B cell (primary cell): ENCODE measurements at regions not wholly inside any gene's neighbourhood (a gene's known extent, or its start where the extent isn't known, plus 50 kb on each side); places are given as distances from the start of the nearest gene placed in this dataset.

Experiments
- ATAC-seq: fragments of 200-7000 bp; cut with Tn5 transposase; one replicate; pipeline ENCODE4 v1.10.0; 2021; ENCODE audit warnings: low read depth, mild to moderate bottlenecking, moderate number of reproducible peaks, moderate library complexity
- CTCF ChIA-PET: fragments of 350-600 bp; sonication (Branson Sonifier 250); formaldehyde crosslinking; loops from one replicate; lab custom pipeline; 2021; ENCODE audit warnings: antibody characterized with exemption, inconsistent platforms; lab: Charles Lee
- POLR2A ChIA-PET: fragments of 350-600 bp; sonication (Branson Sonifier 250); formaldehyde crosslinking; loops from one replicate; lab custom pipeline; 2021; ENCODE audit warnings: antibody characterized with exemption; lab: Charles Lee
- DNase-seq: peaks from one replicate; pipeline ENCODE4 v3.0.0; 2013
- H2AFZ ChIP-seq: 2 replicates; pipeline ENCODE4 v1.6.1; 2012; ENCODE audit warnings: mild to moderate bottlenecking, low read depth, low read length; ENCODE audit not compliant: insufficient read depth, poor library complexity, severe bottlenecking
- H3K27ac ChIP-seq, 2 donors: 1 replicate in 1 of 2; 2 replicates in 1 of 2; pipeline ENCODE4 v1.5.1; 2012 to 2013; ENCODE audit warnings: low read length in 2 of 2, mild to moderate bottlenecking in 2 of 2, moderate library complexity in 1 of 2
- H3K27me3 ChIP-seq, 4 experiments: fragments of 200-600 bp in 1 of 4; sonication (generic) in 1 of 4; replicated peaks in 1 of 4; 1 replicate in 2 of 4; 2 replicates in 2 of 4; pipeline versions ENCODE4 v1.6.1 to v1.7.0; 2013 to 2016; ENCODE audit warnings: low read length in 3 of 4, mild to moderate bottlenecking in 2 of 4, mixed read lengths in 1 of 4, moderate library complexity in 1 of 4; ENCODE audit not compliant: insufficient read depth in 4 of 4, control insufficient read depth in 3 of 4; ENCODE audit errors: control extremely low read depth in 1 of 4
- H3K36me3 ChIP-seq, 2 experiments: replicated peaks in 1 of 2; 1 replicate in 1 of 2; 2 replicates in 1 of 2; pipeline versions ENCODE4 v1.6.1 to v1.7.1; 2013; ENCODE audit warnings: low read length in 1 of 2; ENCODE audit not compliant: insufficient read depth in 2 of 2, control insufficient read depth in 1 of 2; ENCODE audit errors: control extremely low read depth in 1 of 2, extremely low read depth in 1 of 2
- H3K4me1 ChIP-seq, 2 donors: fragments of 200-600 bp in 1 of 2; sonication (generic) in 1 of 2; 1 replicate in 1 of 2; 2 replicates in 1 of 2; pipeline versions ENCODE4 v1.5.1 to v1.6.1; 2013 to 2017; ENCODE audit warnings: low read length in 2 of 2; ENCODE audit not compliant: control insufficient read depth in 2 of 2, insufficient read depth in 2 of 2
- H3K4me2 ChIP-seq: replicated peaks from 2 replicates; pipeline ENCODE3; 2012; ENCODE audit warnings: mild to moderate bottlenecking, low read depth, low read length; ENCODE audit not compliant: poor library complexity, severe bottlenecking
- H3K4me3 ChIP-seq, 5 experiments: fragments of 200-600 bp in 1 of 5; sonication (generic) in 1 of 5; 1 replicate in 3 of 5; 2 replicates in 2 of 5; pipeline versions ENCODE4 v1.5.1 to v1.7.0; 2011 to 2016; ENCODE audit warnings: low read length in 4 of 5, mild to moderate bottlenecking in 4 of 5, low read depth in 2 of 5, control low read depth in 1 of 5, moderate library complexity in 1 of 5; ENCODE audit not compliant: insufficient read depth in 1 of 5; ENCODE audit errors: control extremely low read depth in 1 of 5, extremely low read depth in 1 of 5
- H3K79me2 ChIP-seq: fragments of 200-600 bp; sonication (generic); one replicate; pipeline ENCODE4 v1.6.0; 2016; ENCODE audit warnings: low read length; ENCODE audit not compliant: control insufficient read depth, insufficient read depth
- H3K9ac ChIP-seq: fragments of 200-600 bp; sonication (generic); 2 replicates; pipeline ENCODE4 v1.6.1; 2017; ENCODE audit warnings: mild to moderate bottlenecking, low read length, moderate library complexity
- H3K9me3 ChIP-seq, 3 donors: one replicate each; pipeline versions ENCODE4 v1.6.1 to v1.7.1; 2013; ENCODE audit warnings: low read length in 2 of 3; ENCODE audit not compliant: control insufficient read depth in 2 of 3, insufficient read depth in 1 of 3; ENCODE audit errors: control extremely low read depth in 1 of 3
- H4K20me1 ChIP-seq: 2 replicates; pipeline ENCODE4 v1.6.0; 2012; ENCODE audit warnings: mild to moderate bottlenecking, low read length; ENCODE audit not compliant: insufficient read depth, control insufficient read depth, poor library complexity, severe bottlenecking
- H3K27ac Mint-ChIP-seq: one replicate; pipeline ENCODE4 v1.8.0; 2021; ENCODE audit warnings: mixed read lengths
- H3K27me3 Mint-ChIP-seq: one replicate; pipeline ENCODE4 v1.8.0; 2021; ENCODE audit warnings: mixed read lengths
- H3K4me1 Mint-ChIP-seq: one replicate; pipeline ENCODE4 v1.8.0; 2021; ENCODE audit warnings: mixed read lengths
- H3K4me3 Mint-ChIP-seq: one replicate; pipeline ENCODE4 v1.8.0; 2021; ENCODE audit warnings: mixed read lengths
- H3K9me3 Mint-ChIP-seq: one replicate; pipeline ENCODE4 v1.8.0; 2022; ENCODE audit warnings: mixed read lengths; ENCODE audit not compliant: insufficient read depth
- EZH2 ChIP-seq: IDR thresholded peaks from 2 replicates; pipeline ENCODE4 v1.6.1; 2012; ENCODE audit warnings: borderline replicate concordance, low read depth, mild to moderate bottlenecking, moderate library complexity, low read length; ENCODE audit not compliant: insufficient read depth, poor library complexity, severe bottlenecking
- WGBS: methylation state at CpG from one replicate; pipeline ENCODE4 v1.1.5; 2013; ENCODE audit warnings: missing lambda C conversion rate; ENCODE audit not compliant: insufficient coverage; 5-methylcytosine and 5-hydroxymethylcytosine counted together
- intact Hi-C: fragments of 100-400 bp; cut with micrococcal nuclease; formaldehyde crosslinking; loops from one replicate; pipeline ENCODE4 v1.10.0; 2022
- TF ChIP-seq, protein P1 (sequence below): fragments of 200-600 bp; IDR thresholded peaks from one replicate; pipeline ENCODE4 v1.8.0; 2022; ENCODE audit warnings: antibody characterized with exemption, mild to moderate bottlenecking

DNA sequence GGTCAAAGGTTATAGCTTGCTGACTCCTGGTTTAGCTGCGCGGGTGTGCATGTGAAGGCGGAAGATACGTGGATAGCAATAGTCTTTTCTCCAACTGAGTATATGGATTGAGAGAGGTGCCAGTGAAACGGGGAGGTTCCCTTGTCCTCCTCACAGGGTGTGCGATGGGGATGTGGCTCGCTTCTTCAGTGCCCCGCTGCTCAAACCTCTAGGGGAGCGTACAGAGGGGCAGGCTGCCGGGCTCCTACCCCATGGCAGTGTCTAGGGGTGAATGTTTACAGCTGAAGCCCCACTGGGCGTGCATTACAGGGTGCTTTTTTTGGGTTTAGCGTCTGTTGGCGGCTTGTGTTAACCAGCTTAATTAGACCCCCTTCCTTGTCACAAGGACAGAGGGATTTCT, 438.5 kb downstream of the CCSER2 start:
- no peaks in the 10 kb centered on the region for H3K79me2 ChIP-seq
- no peak overlapping the region for H3K4me2 ChIP-seq
- Mint-ChIP-seq H3K27me3 (no peaks in the 10 kb centered on the region), H3K4me3 (no peak overlapping the region), H3K4me1 (no peaks in the 10 kb centered on the region), H3K27ac (no peak overlapping the region), H3K9me3 (peaks cover 4% of the 10 kb centered on the region)
- H4K20me1 ChIP-seq = no peaks in the 10 kb centered on the region
- no peaks in the 10 kb centered on the region for H3K4me1 ChIP-seq
- no peak overlapping the region for H3K27ac ChIP-seq
- DNase-seq (no peak), ATAC-seq (no peak)
- no peak overlapping the region for H2AFZ ChIP-seq
- intact Hi-C loops = no loop called here
- ChIA-PET CTCF (interaction anchor here (1.3 kb wide), 1 partner anchor 171 kb away, joined by 3 read pairs; no protein-coding TSS in a partner anchor), POLR2A (no interaction called here)
- TF ChIP-seq, protein P1, sequence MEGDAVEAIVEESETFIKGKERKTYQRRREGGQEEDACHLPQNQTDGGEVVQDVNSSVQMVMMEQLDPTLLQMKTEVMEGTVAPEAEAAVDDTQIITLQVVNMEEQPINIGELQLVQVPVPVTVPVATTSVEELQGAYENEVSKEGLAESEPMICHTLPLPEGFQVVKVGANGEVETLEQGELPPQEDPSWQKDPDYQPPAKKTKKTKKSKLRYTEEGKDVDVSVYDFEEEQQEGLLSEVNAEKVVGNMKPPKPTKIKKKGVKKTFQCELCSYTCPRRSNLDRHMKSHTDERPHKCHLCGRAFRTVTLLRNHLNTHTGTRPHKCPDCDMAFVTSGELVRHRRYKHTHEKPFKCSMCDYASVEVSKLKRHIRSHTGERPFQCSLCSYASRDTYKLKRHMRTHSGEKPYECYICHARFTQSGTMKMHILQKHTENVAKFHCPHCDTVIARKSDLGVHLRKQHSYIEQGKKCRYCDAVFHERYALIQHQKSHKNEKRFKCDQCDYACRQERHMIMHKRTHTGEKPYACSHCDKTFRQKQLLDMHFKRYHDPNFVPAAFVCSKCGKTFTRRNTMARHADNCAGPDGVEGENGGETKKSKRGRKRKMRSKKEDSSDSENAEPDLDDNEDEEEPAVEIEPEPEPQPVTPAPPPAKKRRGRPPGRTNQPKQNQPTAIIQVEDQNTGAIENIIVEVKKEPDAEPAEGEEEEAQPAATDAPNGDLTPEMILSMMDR = no peak
- TF ChIP-seq EZH2 = no peak
- 94% methylated on average over 10 of the region's 13 CpGs for WGBS
- H3K9ac ChIP-seq = no peak overlapping the region
- H3K9me3 ChIP-seq = peaks cover 0 to 5% (median 0%) of the 10 kb centered on the region in 3 donors
- peaks cover 0 to 2% (median 0%) of the 10 kb centered on the region in 4 experiments for H3K27me3 ChIP-seq
- no peak overlapping the region for H3K4me3 ChIP-seq
- no peaks in the 10 kb centered on the region for H3K36me3 ChIP-seq

DNA sequence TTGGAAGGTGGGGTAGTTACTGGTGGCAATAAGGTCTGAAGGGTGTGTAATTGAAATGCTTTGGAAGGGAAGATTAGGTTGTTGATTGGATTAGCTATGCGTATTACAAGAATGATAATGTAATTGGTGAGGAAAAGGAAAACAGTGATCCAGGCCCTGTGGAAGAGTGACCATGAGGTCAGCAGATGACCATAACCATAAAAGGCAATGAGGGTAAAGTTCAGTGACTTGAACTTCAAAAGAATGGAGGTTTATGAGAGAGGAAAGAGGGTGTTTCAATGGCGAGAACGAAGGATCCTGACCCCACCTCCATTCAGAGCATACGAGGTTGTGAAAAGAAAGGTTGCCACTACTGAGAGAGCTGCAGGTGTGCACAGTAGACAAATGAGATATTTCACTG, 439.7 kb downstream of the CCSER2 start:
- H3K27ac ChIP-seq = no peak overlapping the region
- H3K27me3 ChIP-seq = peaks cover 0 to 2% (median 0%) of the 10 kb centered on the region in 4 experiments
- Mint-ChIP-seq H3K4me3 (no peak overlapping the region), H3K9me3 (peaks cover 4% of the 10 kb centered on the region), H3K4me1 (no peaks in the 10 kb centered on the region), H3K27ac (no peak overlapping the region), H3K27me3 (no peaks in the 10 kb centered on the region)
- peaks cover 0 to under 1% (median 0%) of the 10 kb centered on the region in 3 donors for H3K9me3 ChIP-seq
- DNase-seq = no peak
- WGBS = 100% methylated on average over 2 of the region's 4 CpGs
- POLR2A ChIA-PET = no interaction called here
- intact Hi-C loops = no loop called here
- no peak overlapping the region for H2AFZ ChIP-seq
- TF ChIP-seq, protein P1 = no peak
- TF ChIP-seq EZH2 = no peak
- ATAC-seq = no peak
- H3K4me3 ChIP-seq = no peak overlapping the region
- H3K79me2 ChIP-seq = no peaks in the 10 kb centered on the region
- H3K36me3 ChIP-seq = no peaks in the 10 kb centered on the region
- CTCF ChIA-PET = no interaction called here
- H3K9ac ChIP-seq = no peak overlapping the region
- no peaks in the 10 kb centered on the region for H3K4me1 ChIP-seq
- no peak overlapping the region for H3K4me2 ChIP-seq
- H4K20me1 ChIP-seq = no peaks in the 10 kb centered on the region
